ENCODE measurements at regions not wholly inside any gene's neighbourhood (a gene's known extent, or its start where the extent isn't known, plus 50 kb on each side); places are given as distances from the start of the nearest gene placed in this dataset.

GRCh38 chr21:43313939-43314405 is 113.0 kb downstream of the SIK1 start:
- H3K27me3 Mint-ChIP-seq (ENCODE audit: low read depth in 3 of 3), result peaks cover 0 to 10% (median 2%) of the 10 kb centered on the region in 3 donors
- H3K27ac Mint-ChIP-seq, result peak overlapping the region in 1 of 6 donors; percentile 64
- no peak overlapping the region for H3K4me3 Mint-ChIP-seq
- peaks cover 0 to 4% (median 0%) of the 10 kb centered on the region in 6 donors for H3K9me3 Mint-ChIP-seq
- H3K36me3 Mint-ChIP-seq, result no peaks in the 10 kb centered on the region
- DNase-seq, result no peak
- peaks cover 0 to 2% of the 10 kb centered on the region in 2 donors for H3K4me1 Mint-ChIP-seq

GRCh38 chr21:43313221-43313938 is 113.6 kb downstream of the SIK1 start:
- H3K4me1 Mint-ChIP-seq, result peaks cover 0 to 2% of the 10 kb centered on the region in 2 donors
- peaks cover 0 to 7% (median 2%) of the 10 kb centered on the region in 3 donors for H3K27me3 Mint-ChIP-seq (ENCODE audit: low read depth in 3 of 3)
- no peaks in the 10 kb centered on the region for H3K36me3 Mint-ChIP-seq
- H3K9me3 Mint-ChIP-seq, result peaks cover 0 to 4% (median 0%) of the 10 kb centered on the region in 6 donors
- H3K27ac Mint-ChIP-seq, result peak overlapping the region in 1 of 6 donors; percentile 46
- DNase-seq, result no peak
- H3K4me3 Mint-ChIP-seq, result no peak overlapping the region

GRCh38 chr21:43312751-43313169 is 114.2 kb downstream of the SIK1 start:
- Mint-ChIP-seq H3K9me3 (peaks cover 0 to 4% (median 0%) of the 10 kb centered on the region in 6 donors), H3K4me3 (no peak overlapping the region), H3K27ac (no peak overlapping the region), H3K27me3 (ENCODE audit: low read depth in 3 of 3) (peaks cover 0 to 8% (median 2%) of the 10 kb centered on the region in 3 donors), H3K36me3 (no peaks in the 10 kb centered on the region), H3K4me1 (peaks cover 0 to 2% of the 10 kb centered on the region in 2 donors)
- no peak for DNase-seq

GRCh38 chr21:43312011-43312410 is 114.9 kb downstream of the SIK1 start:
- Mint-ChIP-seq H3K9me3 (no peaks in the 10 kb centered on the region), H3K27ac (peak overlapping the region in 1 of 6 donors; percentile 21), H3K27me3 (ENCODE audit: low read depth in 3 of 3) (peaks cover 0 to 7% (median 2%) of the 10 kb centered on the region in 3 donors), H3K4me3 (no peak overlapping the region), H3K4me1 (peaks cover 0 to 2% of the 10 kb centered on the region in 2 donors), H3K36me3 (no peaks in the 10 kb centered on the region)
- no peak for DNase-seq

- no peak for DNase-seq
- H3K27ac Mint-ChIP-seq, result no peak overlapping the region
- H3K27me3 Mint-ChIP-seq (ENCODE audit: low read depth in 3 of 3), result peaks cover 0 to 7% (median 2%) of the 10 kb centered on the region in 3 donors
- H3K9me3 Mint-ChIP-seq, result no peaks in the 10 kb centered on the region
- H3K36me3 Mint-ChIP-seq, result no peaks in the 10 kb centered on the region
- no peak overlapping the region for H3K4me3 Mint-ChIP-seq
- H3K4me1 Mint-ChIP-seq, result peaks cover 0 to 2% of the 10 kb centered on the region in 2 donors
Measured at GRCh38 chr21:43311301-43311817, 115.6 kb downstream of the SIK1 start.

GRCh38 chr21:43308815-43309283 is 118.1 kb downstream of the SIK1 start:
- no peaks in the 10 kb centered on the region for H3K9me3 Mint-ChIP-seq
- peak overlapping the region in 1 of 6 donors; percentile 18 for H3K27ac Mint-ChIP-seq
- peaks cover 0 to 9% (median 2%) of the 10 kb centered on the region in 3 donors for H3K27me3 Mint-ChIP-seq (ENCODE audit: low read depth in 3 of 3)
- no peak overlapping the region for H3K4me3 Mint-ChIP-seq
- no peak for DNase-seq
- H3K36me3 Mint-ChIP-seq, result no peaks in the 10 kb centered on the region
- H3K4me1 Mint-ChIP-seq, result no peaks in the 10 kb centered on the region

GRCh38 chr21:43308101-43308814 is 118.7 kb downstream of the SIK1 start:
- Mint-ChIP-seq H3K4me3 (no peak overlapping the region), H3K36me3 (no peaks in the 10 kb centered on the region), H3K9me3 (no peaks in the 10 kb centered on the region), H3K27ac (no peak overlapping the region), H3K27me3 (ENCODE audit: low read depth in 3 of 3) (peaks cover 0 to 9% (median 2%) of the 10 kb centered on the region in 3 donors), H3K4me1 (no peaks in the 10 kb centered on the region)
- DNase-seq, result no peak

- no peak overlapping the region for H3K27ac Mint-ChIP-seq
- no peak overlapping the region for H3K4me3 Mint-ChIP-seq
Measured at GRCh38 chr21:43307677-43308070, 119.3 kb downstream of the SIK1 start.

GRCh38 chr21:43306911-43307676 is 119.8 kb downstream of the SIK1 start:
- Mint-ChIP-seq H3K4me3 (no peak overlapping the region), H3K9me3 (no peaks in the 10 kb centered on the region)
- DNase-seq, result no peak

More at GRCh38 chr21:43307677-43308070, 119.3 kb downstream of the SIK1 start:
- no peaks in the 10 kb centered on the region for H3K4me1 Mint-ChIP-seq
- no peaks in the 10 kb centered on the region for H3K9me3 Mint-ChIP-seq
- H3K27me3 Mint-ChIP-seq (ENCODE audit: low read depth in 3 of 3), result peaks cover 0 to 9% (median 2%) of the 10 kb centered on the region in 3 donors
- no peaks in the 10 kb centered on the region for H3K36me3 Mint-ChIP-seq
- no peak for DNase-seq

GRCh38 chr21:43306391-43306790 is 120.5 kb downstream of the SIK1 start:
- H3K4me1 Mint-ChIP-seq, result no peaks in the 10 kb centered on the region
- H3K27me3 Mint-ChIP-seq (ENCODE audit: low read depth in 3 of 3), result peaks cover 0 to 6% (median 2%) of the 10 kb centered on the region in 3 donors
- no peak overlapping the region for H3K4me3 Mint-ChIP-seq
- no peaks in the 10 kb centered on the region for H3K9me3 Mint-ChIP-seq
- no peaks in the 10 kb centered on the region for H3K36me3 Mint-ChIP-seq
- no peak for DNase-seq
- no peak overlapping the region for H3K27ac Mint-ChIP-seq

More at GRCh38 chr21:43306911-43307676, 119.8 kb downstream of the SIK1 start:
- no peaks in the 10 kb centered on the region for H3K36me3 Mint-ChIP-seq
- H3K4me1 Mint-ChIP-seq, result no peaks in the 10 kb centered on the region
- H3K27me3 Mint-ChIP-seq (ENCODE audit: low read depth in 3 of 3), result peaks cover 0 to 8% (median 2%) of the 10 kb centered on the region in 3 donors
- no peak overlapping the region for H3K27ac Mint-ChIP-seq

- H3K27me3 Mint-ChIP-seq (ENCODE audit: low read depth in 3 of 3), result peaks cover 0 to 6% (median 2%) of the 10 kb centered on the region in 3 donors
- H3K9me3 Mint-ChIP-seq, result no peaks in the 10 kb centered on the region
- no peak overlapping the region for H3K27ac Mint-ChIP-seq
- H3K4me3 Mint-ChIP-seq, result no peak overlapping the region
- no peaks in the 10 kb centered on the region for H3K36me3 Mint-ChIP-seq
- no peaks in the 10 kb centered on the region for H3K4me1 Mint-ChIP-seq
- DNase-seq, result no peak
Measured at GRCh38 chr21:43305811-43306311, 121.1 kb downstream of the SIK1 start.

- Mint-ChIP-seq H3K4me1 (no peaks in the 10 kb centered on the region), H3K9me3 (no peaks in the 10 kb centered on the region), H3K27ac (no peak overlapping the region), H3K4me3 (no peak overlapping the region), H3K36me3 (no peaks in the 10 kb centered on the region), H3K27me3 (ENCODE audit: low read depth in 3 of 3) (peaks cover 0 to 6% (median 2%) of the 10 kb centered on the region in 3 donors)
- no peak for DNase-seq
Measured at GRCh38 chr21:43305336-43305665, 121.6 kb downstream of the SIK1 start.

GRCh38 chr21:43304621-43305335 is 122.2 kb downstream of the SIK1 start:
- Mint-ChIP-seq H3K4me3 (no peak overlapping the region), H3K9me3 (no peaks in the 10 kb centered on the region), H3K27me3 (ENCODE audit: low read depth in 3 of 3) (peaks cover 0 to 6% (median 2%) of the 10 kb centered on the region in 3 donors), H3K4me1 (no peaks in the 10 kb centered on the region), H3K27ac (no peak overlapping the region), H3K36me3 (no peaks in the 10 kb centered on the region)
- DNase-seq, result no peak
